SK-N-SH treated with all-trans-retinoic acid at 6 μM for 48 hours (cell line): ENCODE measurements at regions not wholly inside any gene's neighbourhood (a gene's known extent, or its start where the extent isn't known, plus 50 kb on each side); places are given as distances from the start of the nearest gene placed in this dataset.

ENCODE experiments used
- ARNTL ChIP-seq: fragments of 450-650 bp; formaldehyde crosslinking; IDR thresholded peaks from 2 replicates; pipeline ENCODE4 v1.5.0; 2020; ENCODE audit warnings: low read depth, mild to moderate bottlenecking, moderate library complexity, borderline replicate concordance
- BACH2 ChIP-seq: fragments of 250-450 bp; sonication (Bioruptor Pico); IDR thresholded peaks from 2 replicates; pipeline ENCODE4 v1.9.0; 2021; ENCODE audit warnings: mild to moderate bottlenecking, borderline replicate concordance
- GLIS3 ChIP-seq: fragments of 250-450 bp; sonication (Bioruptor Pico); IDR thresholded peaks from 2 replicates; pipeline ENCODE4 v1.5.0; 2020; ENCODE audit warnings: mild to moderate bottlenecking, moderate library complexity
- RARB ChIP-seq: fragments of 250-450 bp; sonication (Bioruptor Pico); IDR thresholded peaks from 2 replicates; pipeline ENCODE4 v1.8.0; 2021; ENCODE audit warnings: mild to moderate bottlenecking, moderate library complexity
- SNAI2 ChIP-seq: fragments of 250-450 bp; sonication (Bioruptor Pico); IDR thresholded peaks from 2 replicates; pipeline ENCODE4 v1.5.0; 2020; ENCODE audit warnings: mild to moderate bottlenecking, moderate library complexity
- TOX ChIP-seq: fragments of 250-450 bp; sonication (Bioruptor Pico); IDR thresholded peaks from 2 replicates; pipeline ENCODE4 v1.8.0; 2021; ENCODE audit warnings: mild to moderate bottlenecking, moderate library complexity, borderline replicate concordance
- TF ChIP-seq, protein P1 (sequence below): fragments of 250-450 bp; sonication (Bioruptor Pico); IDR thresholded peaks from 2 replicates; pipeline ENCODE4 v1.8.0; 2020; ENCODE audit warnings: mild to moderate bottlenecking, moderate library complexity, borderline replicate concordance
- TF ChIP-seq, protein P2 (sequence below): fragments of 250-450 bp; sonication (Bioruptor Pico); IDR thresholded peaks from 2 replicates; pipeline ENCODE4 v1.5.1; 2020; ENCODE audit warnings: low read depth, mild to moderate bottlenecking, moderate library complexity

DNA sequence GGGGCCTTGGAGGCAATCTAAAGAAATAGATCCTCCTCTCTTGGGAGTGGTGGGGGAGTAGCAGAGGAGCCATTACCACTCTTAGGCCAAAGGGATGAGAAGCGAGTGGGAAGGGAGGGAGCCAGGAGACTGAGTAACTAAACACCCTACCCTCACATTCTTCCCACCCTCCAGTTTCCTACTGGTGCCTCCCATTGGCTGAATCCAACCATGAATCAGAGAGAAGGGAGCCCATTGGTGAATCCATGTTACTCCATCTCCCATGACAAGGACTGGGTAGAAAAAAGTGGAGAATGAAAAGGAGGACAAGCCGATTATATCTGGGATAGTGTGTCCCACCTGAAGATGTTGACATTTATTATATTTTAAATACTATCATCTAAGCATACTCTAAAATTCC lies 76.8 kb upstream of the LHX5 start:
- no peak for TF ChIP-seq GLIS3
- TF ChIP-seq, protein P1, sequence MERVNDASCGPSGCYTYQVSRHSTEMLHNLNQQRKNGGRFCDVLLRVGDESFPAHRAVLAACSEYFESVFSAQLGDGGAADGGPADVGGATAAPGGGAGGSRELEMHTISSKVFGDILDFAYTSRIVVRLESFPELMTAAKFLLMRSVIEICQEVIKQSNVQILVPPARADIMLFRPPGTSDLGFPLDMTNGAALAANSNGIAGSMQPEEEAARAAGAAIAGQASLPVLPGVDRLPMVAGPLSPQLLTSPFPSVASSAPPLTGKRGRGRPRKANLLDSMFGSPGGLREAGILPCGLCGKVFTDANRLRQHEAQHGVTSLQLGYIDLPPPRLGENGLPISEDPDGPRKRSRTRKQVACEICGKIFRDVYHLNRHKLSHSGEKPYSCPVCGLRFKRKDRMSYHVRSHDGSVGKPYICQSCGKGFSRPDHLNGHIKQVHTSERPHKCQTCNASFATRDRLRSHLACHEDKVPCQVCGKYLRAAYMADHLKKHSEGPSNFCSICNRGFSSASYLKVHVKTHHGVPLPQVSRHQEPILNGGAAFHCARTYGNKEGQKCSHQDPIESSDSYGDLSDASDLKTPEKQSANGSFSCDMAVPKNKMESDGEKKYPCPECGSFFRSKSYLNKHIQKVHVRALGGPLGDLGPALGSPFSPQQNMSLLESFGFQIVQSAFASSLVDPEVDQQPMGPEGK (CRISPR knock-in tag) = no peak
- TF ChIP-seq BACH2 (CRISPR knock-in tag) = no peak
- TF ChIP-seq SNAI2 = no peak
- TF ChIP-seq, protein P2, sequence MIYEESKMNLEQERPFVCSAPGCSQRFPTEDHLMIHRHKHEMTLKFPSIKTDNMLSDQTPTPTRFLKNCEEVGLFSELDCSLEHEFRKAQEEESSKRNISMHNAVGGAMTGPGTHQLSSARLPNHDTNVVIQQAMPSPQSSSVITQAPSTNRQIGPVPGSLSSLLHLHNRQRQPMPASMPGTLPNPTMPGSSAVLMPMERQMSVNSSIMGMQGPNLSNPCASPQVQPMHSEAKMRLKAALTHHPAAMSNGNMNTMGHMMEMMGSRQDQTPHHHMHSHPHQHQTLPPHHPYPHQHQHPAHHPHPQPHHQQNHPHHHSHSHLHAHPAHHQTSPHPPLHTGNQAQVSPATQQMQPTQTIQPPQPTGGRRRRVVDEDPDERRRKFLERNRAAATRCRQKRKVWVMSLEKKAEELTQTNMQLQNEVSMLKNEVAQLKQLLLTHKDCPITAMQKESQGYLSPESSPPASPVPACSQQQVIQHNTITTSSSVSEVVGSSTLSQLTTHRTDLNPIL (CRISPR knock-in tag) = no peak
- no peak for TF ChIP-seq ARNTL (CRISPR knock-in tag)
- no peak for TF ChIP-seq TOX
- TF ChIP-seq RARB (CRISPR knock-in tag) = no peak
